Left colon (tissue), 2 donors: ENCODE measurements at regions not wholly inside any gene's neighbourhood (a gene's known extent, or its start where the extent isn't known, plus 50 kb on each side); places are given as distances from the start of the nearest gene placed in this dataset.

Experiments
- ATAC-seq: fragments of 200-7000 bp; cut with Tn5 transposase; one replicate; pipeline ENCODE4 v1.9.1; 2020; ENCODE audit warnings: mild to moderate bottlenecking, moderate library complexity
- DNase-seq, 2 donors: peaks; one replicate each; pipeline ENCODE4 v3.0.0-alpha.2; 2020
- intact Hi-C, 2 donors: fragments of 100-400 bp; cut with DNase I in 1 of 2; cut with micrococcal nuclease in 1 of 2; formaldehyde crosslinking; loops; one replicate each; pipeline versions ENCODE4 v1.11.2 to v1.14.0; 2022; cut with DNase I, micrococcal nuclease
- microRNA-seq, 2 donors: library from miRNA; unstranded; fragments of <30 nt; microRNA quantifications; one replicate each; pipeline versions ENCODE4 v1.1.0 to v1.2.0, GENCODE V29; 2020
- donor health status: DM: no; HTN: no; CAD: no.
- donor health status: DM: yes; HTN: yes; CAD: no.

DNA sequence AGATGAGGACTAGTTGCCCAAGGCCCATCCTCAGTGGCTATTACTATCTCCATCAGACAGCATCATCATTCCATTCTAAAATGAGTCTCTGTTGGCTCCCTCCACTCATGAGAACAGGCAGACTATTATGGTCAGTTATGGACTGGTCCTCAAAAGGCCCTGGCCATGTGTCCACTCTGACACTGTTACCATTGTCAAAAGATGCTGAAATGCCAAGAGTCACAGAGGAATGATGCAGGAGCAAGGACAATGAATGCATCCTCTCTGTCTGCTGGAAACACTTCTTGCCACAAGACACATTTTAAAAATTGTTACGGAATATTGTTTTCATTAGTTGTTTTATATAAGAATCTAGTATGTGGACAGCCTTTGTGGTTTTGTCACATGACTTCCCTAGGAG lies 53.3 kb upstream of the STT3B start:
- ATAC-seq (no peak), DNase-seq (no peak)
- intact Hi-C loops: no loop called here

GRCh38 chr3:31481697-31482096 lies 51.0 kb upstream of the STT3B start:
- intact Hi-C loops: no loop called here
- ATAC-seq: no peak
- no peak for DNase-seq

DNA sequence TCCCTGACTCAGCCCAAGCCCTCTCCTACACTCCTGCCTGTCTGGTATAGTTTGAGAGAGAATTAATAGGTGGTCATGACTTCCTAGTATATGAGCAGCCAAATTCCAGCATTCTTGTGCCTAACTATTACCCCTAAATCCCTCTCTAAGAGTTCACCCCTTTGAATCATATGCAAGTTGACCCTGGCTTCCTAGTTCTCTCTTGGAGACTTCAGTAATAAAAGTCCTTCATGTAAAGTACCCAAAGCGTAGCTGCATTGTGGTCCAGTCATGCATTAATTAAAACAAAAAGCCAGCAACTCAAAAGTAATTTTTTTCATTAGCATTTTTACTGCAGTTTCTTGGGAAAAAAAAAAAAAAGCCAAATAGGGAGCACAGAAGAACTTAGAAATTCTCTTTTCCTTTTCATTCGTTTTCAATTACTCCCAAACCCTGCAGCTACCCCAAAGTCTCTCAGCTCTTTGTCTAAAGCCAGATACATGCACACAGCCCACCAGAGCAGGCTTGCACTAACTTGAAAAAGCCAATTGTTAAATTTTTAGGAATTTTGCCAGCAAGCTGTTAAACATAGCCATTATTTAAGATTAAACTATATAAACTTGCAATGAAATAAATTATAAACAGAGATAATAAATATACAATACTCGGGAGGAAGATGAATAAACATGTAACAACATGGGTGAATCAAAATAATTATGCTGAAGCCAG lies 50.1 kb upstream of the STT3B start:
- intact Hi-C loops: no loop called here
- DNase-seq (no peak), ATAC-seq (no peak)

Small RNAs in the stretch of these regions (microRNA-seq; reads per million reads assigned to microRNA genes)
- 3.7 to 4.1 reads per million in 2 donors for gene MIR466
